Endothelial cell of hepatic sinusoid (primary cell): ENCODE measurements at regions not wholly inside any gene's neighbourhood (a gene's known extent, or its start where the extent isn't known, plus 50 kb on each side); places are given as distances from the start of the nearest gene placed in this dataset.

ENCODE experiments used
- in situ Hi-C: cut with HindIII; loops from 2 replicates; pipeline ENCODE4 v1.10.0; 2017; ENCODE audit warnings: low sequenced_read_pairs

GRCh38 chr3:13123765-13124164 is 50.5 kb upstream of the IQSEC1 start:
- in situ Hi-C loops = no loop called here

DNA sequence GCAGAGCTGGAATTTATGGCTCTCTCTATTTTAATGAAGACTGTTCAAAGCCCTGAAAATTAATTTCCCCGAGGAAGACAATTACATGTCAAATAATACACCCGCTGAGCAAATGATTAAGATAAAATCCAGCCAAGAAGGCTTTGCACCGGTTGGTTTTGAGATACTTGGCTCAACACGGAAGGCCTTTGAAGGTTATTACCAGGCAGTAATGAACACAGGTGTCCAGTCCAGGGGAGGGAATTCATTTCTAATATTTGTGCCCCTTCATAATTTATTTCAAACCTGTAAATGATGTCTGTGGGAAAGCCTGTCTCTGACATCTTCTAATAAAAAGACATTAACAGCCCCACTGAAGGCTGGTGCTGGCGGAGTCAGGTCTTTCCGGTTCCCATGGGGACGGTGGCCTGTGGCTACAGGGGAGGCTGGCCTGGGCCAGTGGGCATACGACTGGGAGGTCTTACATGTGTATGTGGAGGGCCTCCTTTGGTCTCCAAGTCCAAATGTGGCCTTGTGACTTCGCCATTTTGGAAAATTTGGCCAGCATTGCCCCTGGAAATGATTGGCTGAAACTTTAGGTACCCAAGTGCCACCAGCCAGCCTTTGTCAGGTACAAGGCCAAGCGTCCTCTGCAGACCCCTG is 49.9 kb upstream of the IQSEC1 start:
- in situ Hi-C loops = no loop called here
